ENCODE measurements at regions not wholly inside any gene's neighbourhood (a gene's known extent, or its start where the extent isn't known, plus 50 kb on each side); places are given as distances from the start of the nearest gene placed in this dataset.

DNA sequence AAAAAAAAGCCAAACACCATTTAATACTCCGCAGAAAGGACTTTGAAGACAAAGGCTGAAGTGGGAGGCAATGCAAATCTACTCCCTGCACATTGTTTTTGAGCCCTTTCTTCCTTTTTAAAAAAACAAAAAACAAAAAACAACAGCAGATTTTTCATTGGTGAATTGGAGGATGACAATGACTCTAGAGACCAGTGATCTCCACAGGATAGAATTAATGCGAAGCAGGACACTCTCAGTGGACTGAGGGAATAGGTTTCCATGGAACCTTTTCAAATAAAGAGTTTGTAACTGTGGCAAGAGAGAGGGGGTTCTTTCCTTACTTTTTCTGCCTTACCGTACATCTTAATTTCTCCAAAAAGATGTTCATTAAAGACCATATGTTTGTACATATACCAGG is 371.0 kb downstream of the MEIS1 start:
- ATAC-seq (ENCODE audit: low FRiP score) (no peak), DNase-seq (ENCODE audit: low spot score) (no peak)
- TF ChIP-seq CTCF (IDR thresholded peaks at IDR 0.05), result no peak

DNA sequence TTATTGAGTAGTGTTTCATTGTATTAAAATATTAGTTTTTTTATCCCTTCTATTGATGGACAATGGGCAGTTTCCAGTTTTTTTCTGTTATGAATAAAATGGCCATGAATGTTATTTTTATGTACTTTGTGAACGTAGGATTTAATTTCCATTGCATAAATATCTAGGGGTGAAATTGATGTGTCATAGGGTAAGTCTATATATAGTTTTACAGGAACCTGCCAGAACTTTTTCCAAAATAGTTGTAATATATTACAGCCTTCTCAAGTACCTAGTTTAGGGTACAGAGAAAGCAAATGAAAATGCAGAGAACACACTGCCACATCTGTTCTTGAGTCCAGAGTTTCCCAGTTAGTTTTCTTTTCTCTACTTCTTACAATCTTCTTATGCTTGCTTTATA is 378.6 kb downstream of the MEIS1 start:
- DNase-seq (ENCODE audit: low spot score), result no peak
- TF ChIP-seq CTCF (IDR thresholded peaks at IDR 0.05), result no peak
- no peak for ATAC-seq (ENCODE audit: low FRiP score)

DNA sequence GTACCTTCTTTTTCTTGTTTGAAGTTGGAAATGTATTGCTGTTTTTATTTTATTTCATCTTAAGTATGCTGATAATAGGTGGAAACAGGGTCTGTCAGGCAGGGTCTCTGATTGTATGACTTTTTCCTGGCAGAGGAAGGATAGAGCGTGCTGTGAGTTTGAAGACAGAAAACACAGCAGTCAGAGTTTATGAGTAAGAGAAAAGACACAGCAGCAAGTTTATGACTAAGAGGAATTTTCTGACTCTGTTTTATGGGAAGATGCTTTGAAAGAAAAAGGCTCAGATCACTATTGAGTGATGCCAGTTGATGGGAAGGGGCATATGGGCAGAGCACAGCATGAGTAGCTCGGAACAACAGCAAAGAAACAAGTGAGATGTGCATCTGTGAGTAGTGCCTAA is 379.1 kb downstream of the MEIS1 start:
- no peak for ATAC-seq (ENCODE audit: low FRiP score)
- DNase-seq (ENCODE audit: low spot score), result no peak
- no peak for TF ChIP-seq CTCF (IDR thresholded peaks at IDR 0.05)

GRCh38 chr2:66814916-66815315 is 380.0 kb downstream of the MEIS1 start:
- ATAC-seq (ENCODE audit: low FRiP score) (no peak), DNase-seq (ENCODE audit: low spot score) (no peak)
- TF ChIP-seq CTCF (IDR thresholded peaks at IDR 0.05), result no peak

DNA sequence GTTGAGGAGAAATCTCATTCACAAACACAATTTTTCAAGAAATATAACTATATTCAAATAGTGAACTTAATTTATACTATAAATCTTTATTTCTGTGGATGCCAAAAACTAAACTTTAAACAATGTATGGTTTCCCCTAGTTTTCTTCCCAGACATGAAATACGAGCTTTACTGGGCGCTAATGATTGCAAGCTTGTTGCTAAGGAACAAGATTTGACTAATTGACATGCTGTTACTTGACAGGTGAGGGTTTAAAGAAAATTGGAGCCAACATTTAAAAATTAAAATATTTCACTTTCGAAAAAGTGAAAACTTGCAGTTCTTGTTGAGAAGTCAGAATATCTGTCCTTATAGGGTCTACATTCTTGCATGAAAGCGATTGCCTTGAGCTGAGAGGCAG is 381.0 kb downstream of the MEIS1 start:
- ATAC-seq (ENCODE audit: low FRiP score), result no peak
- TF ChIP-seq CTCF (IDR thresholded peaks at IDR 0.05), result no peak
- no peak for DNase-seq (ENCODE audit: low spot score)

DNA sequence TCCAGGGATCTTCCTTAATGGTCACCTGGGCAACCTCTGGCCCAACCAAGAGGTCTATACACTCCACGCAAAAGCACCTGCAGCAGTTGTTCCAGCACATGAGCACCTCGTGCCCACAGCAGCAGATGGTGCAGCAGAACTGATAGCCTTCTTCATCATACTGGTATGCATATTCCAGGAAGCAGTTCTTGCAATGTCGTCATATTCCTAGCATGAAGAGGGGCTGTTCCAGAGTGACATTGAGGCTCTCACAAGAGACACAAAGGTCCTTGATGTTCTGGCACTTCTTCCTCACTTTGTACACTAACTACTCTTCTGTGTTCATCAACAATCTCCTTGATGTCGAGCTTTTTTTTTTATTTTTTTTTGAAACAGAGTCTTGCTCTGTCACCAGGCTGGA is 386.2 kb downstream of the MEIS1 start:
- no peak for DNase-seq (ENCODE audit: low spot score)
- ATAC-seq (ENCODE audit: low FRiP score), result no peak
- no peak for TF ChIP-seq CTCF (IDR thresholded peaks at IDR 0.05)

DNA sequence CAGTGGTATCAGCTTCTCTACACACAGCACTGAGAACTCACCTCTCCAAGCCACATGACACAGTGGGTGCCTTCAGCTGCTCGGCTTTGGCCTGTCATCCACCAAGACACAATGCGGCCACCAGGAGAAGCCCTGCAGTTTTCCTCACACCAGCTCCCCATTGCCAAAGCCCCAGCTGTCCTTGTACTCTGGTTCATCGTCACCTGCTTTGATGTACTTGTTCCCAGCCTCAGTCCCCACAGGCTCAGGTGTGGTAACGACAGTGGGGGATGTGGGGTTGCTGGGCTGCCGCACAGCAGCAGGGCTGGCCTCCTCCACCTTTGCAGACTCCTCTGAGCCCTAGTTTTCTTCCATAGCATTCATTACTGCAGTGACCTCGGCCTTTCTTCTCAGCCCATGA is 387.3 kb downstream of the MEIS1 start:
- TF ChIP-seq CTCF (IDR thresholded peaks at IDR 0.05), result no peak

More for the DNA sequence above, 387.3 kb downstream of the MEIS1 start:
- DNase-seq (ENCODE audit: low spot score) (no peak), ATAC-seq (ENCODE audit: low FRiP score) (no peak)
